Astrocyte (in vitro differentiated cells and primary cell): ENCODE measurements at regions not wholly inside any gene's neighbourhood (a gene's known extent, or its start where the extent isn't known, plus 50 kb on each side); places are given as distances from the start of the nearest gene placed in this dataset.

Experiments
- DNase-seq: peaks from one replicate; pipeline ENCODE4 v3.0.0-alpha.2; 2010; ENCODE audit warnings: low read depth
- FAIRE-seq: peaks from 2 replicates; lab custom pipeline; 2011; peaks lifted over from hg19 to GRCh38; lab: Jason Lieb, UNC
- H2AFZ ChIP-seq: 2 replicates; pipeline ENCODE4 v1.6.0; 2012; ENCODE audit warnings: low read depth, low read length, inconsistent platforms
- H3K27ac ChIP-seq: 2 replicates; pipeline ENCODE4 v1.5.1; 2011; ENCODE audit warnings: low read depth, low read length, inconsistent platforms
- H3K27me3 ChIP-seq: 2 replicates; pipeline ENCODE4 v1.6.0; 2011; ENCODE audit warnings: low read length, inconsistent platforms; ENCODE audit not compliant: insufficient read depth
- H3K36me3 ChIP-seq: 2 replicates; pipeline ENCODE4 v1.5.1; 2011; ENCODE audit warnings: low read length, inconsistent platforms; ENCODE audit not compliant: insufficient read depth
- H3K4me1 ChIP-seq: 2 replicates; pipeline ENCODE4 v1.5.1; 2011; ENCODE audit warnings: low read length, inconsistent platforms; ENCODE audit not compliant: insufficient read depth
- H3K4me2 ChIP-seq: 2 replicates; pipeline ENCODE4 v1.6.0; 2012; ENCODE audit warnings: low read length, inconsistent platforms
- H3K4me3 ChIP-seq: 2 replicates; pipeline ENCODE4 v1.5.1; 2011; ENCODE audit warnings: low read depth, mild to moderate bottlenecking, low read length, inconsistent platforms; ENCODE audit not compliant: insufficient read depth
- H3K79me2 ChIP-seq: 2 replicates; pipeline ENCODE4 v1.6.0; 2012; ENCODE audit warnings: mild to moderate bottlenecking, low read length, inconsistent platforms; ENCODE audit not compliant: insufficient read depth
- H3K9ac ChIP-seq: 2 replicates; pipeline ENCODE4 v1.6.0; 2012; ENCODE audit warnings: mild to moderate bottlenecking, low read length, inconsistent platforms
- H3K9me3 ChIP-seq: 2 replicates; pipeline ENCODE4 v1.5.1; 2012; ENCODE audit warnings: low read depth, mild to moderate bottlenecking, low read length, inconsistent platforms; ENCODE audit not compliant: insufficient read depth
- H4K20me1 ChIP-seq: 2 replicates; pipeline ENCODE4 v1.6.0; 2012; ENCODE audit warnings: low read length, inconsistent platforms; ENCODE audit not compliant: insufficient read depth
- H3K27ac Mint-ChIP-seq: one replicate; pipeline ENCODE4 v1.8.0; 2021; ENCODE audit warnings: mild to moderate bottlenecking, mixed read lengths; ENCODE audit not compliant: unreplicated experiment
- H3K27me3 Mint-ChIP-seq: one replicate; pipeline ENCODE4 v1.8.0; 2021; ENCODE audit warnings: low read depth, mixed read lengths; ENCODE audit not compliant: unreplicated experiment
- H3K36me3 Mint-ChIP-seq: one replicate; pipeline ENCODE4 v1.8.0; 2021; ENCODE audit warnings: low read depth, mixed read lengths; ENCODE audit not compliant: unreplicated experiment
- H3K4me1 Mint-ChIP-seq: one replicate; pipeline ENCODE4 v1.8.0; 2021; ENCODE audit warnings: low read depth, mixed read lengths; ENCODE audit not compliant: unreplicated experiment
- H3K4me3 Mint-ChIP-seq: one replicate; pipeline ENCODE4 v1.8.0; 2021; ENCODE audit warnings: mild to moderate bottlenecking, moderate library complexity, mixed read lengths; ENCODE audit not compliant: unreplicated experiment
- H3K9me3 Mint-ChIP-seq: one replicate; pipeline ENCODE4 v1.8.0; 2021; ENCODE audit warnings: mild to moderate bottlenecking, mixed read lengths; ENCODE audit not compliant: unreplicated experiment
- CTCF ChIP-seq: IDR thresholded peaks from 2 replicates; pipeline ENCODE4 v1.5.1; 2011; ENCODE audit warnings: low read depth, mild to moderate bottlenecking, inconsistent platforms, low read length, moderate library complexity; ENCODE audit not compliant: insufficient read depth
- EZH2 ChIP-seq: IDR thresholded peaks from 2 replicates; pipeline ENCODE4 v1.6.1; 2012; ENCODE audit warnings: mild to moderate bottlenecking, low read length, inconsistent platforms; ENCODE audit not compliant: insufficient read depth

- Histone ChIP-seq H2AFZ (no peak overlapping the region), H4K20me1 (no peaks in the 10 kb centered on the region), H3K79me2 (no peaks in the 10 kb centered on the region), H3K27ac (no peak overlapping the region), H3K4me2 (no peak overlapping the region), H3K4me3 (no peak overlapping the region), H3K4me1 (no peaks in the 10 kb centered on the region), H3K9me3 (no peaks in the 10 kb centered on the region), H3K27me3 (peaks cover 9% of the 10 kb centered on the region), H3K36me3 (no peaks in the 10 kb centered on the region), H3K9ac (no peak overlapping the region)
- FAIRE-seq = no peak
- H3K27ac Mint-ChIP-seq = no peak overlapping the region
- no peaks in the 10 kb centered on the region for H3K36me3 Mint-ChIP-seq
- TF ChIP-seq CTCF = no peak
- no peak for TF ChIP-seq EZH2
- no peak overlapping the region for H3K4me3 Mint-ChIP-seq
- DNase-seq = peak; percentile 65
- H3K27me3 Mint-ChIP-seq = no peaks in the 10 kb centered on the region
- peaks cover 5% of the 10 kb centered on the region for H3K4me1 Mint-ChIP-seq
- peaks cover 2% of the 10 kb centered on the region for H3K9me3 Mint-ChIP-seq
Measured at GRCh38 chr10:29748109-29748650, 113.4 kb upstream of the SVIL start.

- Histone ChIP-seq H3K9ac (no peak overlapping the region), H3K27me3 (peaks cover 4% of the 10 kb centered on the region), H3K27ac (no peak overlapping the region), H3K4me2 (no peak overlapping the region), H4K20me1 (no peaks in the 10 kb centered on the region), H2AFZ (no peak overlapping the region), H3K9me3 (no peaks in the 10 kb centered on the region), H3K4me1 (no peaks in the 10 kb centered on the region), H3K79me2 (no peaks in the 10 kb centered on the region), H3K36me3 (no peaks in the 10 kb centered on the region), H3K4me3 (no peak overlapping the region)
- Mint-ChIP-seq H3K4me3 (peak overlapping the region; percentile 14), H3K9me3 (peaks cover 2% of the 10 kb centered on the region), H3K27ac (no peak overlapping the region), H3K4me1 (peaks cover 5% of the 10 kb centered on the region), H3K36me3 (peaks cover 2% of the 10 kb centered on the region), H3K27me3 (no peaks in the 10 kb centered on the region)
- FAIRE-seq = no peak
- TF ChIP-seq EZH2 = no peak
- TF ChIP-seq CTCF = no peak
- DNase-seq = peak; percentile 30
Measured at GRCh38 chr10:29746080-29746797, 111.5 kb upstream of the SVIL start.

GRCh38 chr10:29740981-29741545 lies 106.3 kb upstream of the SVIL start:
- H3K4me1 ChIP-seq = no peaks in the 10 kb centered on the region
- no peaks in the 10 kb centered on the region for H3K4me1 Mint-ChIP-seq
- no peak overlapping the region for H3K4me3 ChIP-seq
- no peak for TF ChIP-seq EZH2
- no peak for TF ChIP-seq CTCF
- H3K27me3 Mint-ChIP-seq = peaks cover 11% of the 10 kb centered on the region
- peaks cover 6% of the 10 kb centered on the region for H3K79me2 ChIP-seq
- DNase-seq (peak; percentile 48), FAIRE-seq (no peak)
- no peaks in the 10 kb centered on the region for H3K36me3 ChIP-seq
- H3K4me3 Mint-ChIP-seq = no peak overlapping the region
- no peak overlapping the region for H3K27ac Mint-ChIP-seq
- no peaks in the 10 kb centered on the region for H4K20me1 ChIP-seq
- no peak overlapping the region for H3K9ac ChIP-seq
- peaks cover 2% of the 10 kb centered on the region for H3K9me3 Mint-ChIP-seq
- no peaks in the 10 kb centered on the region for H3K9me3 ChIP-seq
- H3K27ac ChIP-seq = no peak overlapping the region
- H2AFZ ChIP-seq = no peak overlapping the region
- H3K27me3 ChIP-seq = no peaks in the 10 kb centered on the region
- peaks cover 2% of the 10 kb centered on the region for H3K36me3 Mint-ChIP-seq
- no peak overlapping the region for H3K4me2 ChIP-seq
